Astrocyte of the cerebellum (primary cell): ENCODE measurements at regions not wholly inside any gene's neighbourhood (a gene's known extent, or its start where the extent isn't known, plus 50 kb on each side); places are given as distances from the start of the nearest gene placed in this dataset.
"Not testable (repeated sequence)": the region's sequence is repeated elsewhere in the genome, so short reads cannot be mapped to it uniquely, and the experiment has no call there.

Source experiments
- DNase-seq: peaks from one replicate; pipeline ENCODE4 v3.0.0-alpha.2; 2011; ENCODE audit warnings: low read depth
- H3K4me3 ChIP-seq: 2 replicates; pipeline ENCODE4 v1.5.1; 2011; ENCODE audit warnings: mild to moderate bottlenecking, low read depth, low read length, moderate library complexity
- in situ Hi-C: cut with HindIII; loops from 2 replicates; pipeline ENCODE4 v1.10.0; 2017; ENCODE audit warnings: low sequenced_read_pairs
- TF ChIP-seq, protein P1 (sequence below): IDR thresholded peaks from 2 replicates; pipeline ENCODE4 v1.5.1; 2012; ENCODE audit warnings: low read length, low read depth, moderate library complexity, mild to moderate bottlenecking; ENCODE audit errors: missing control alignments

GRCh38 chr15:95078003-95078402, 846.6 kb downstream of the MCTP2 start:
- TF ChIP-seq, protein P1, sequence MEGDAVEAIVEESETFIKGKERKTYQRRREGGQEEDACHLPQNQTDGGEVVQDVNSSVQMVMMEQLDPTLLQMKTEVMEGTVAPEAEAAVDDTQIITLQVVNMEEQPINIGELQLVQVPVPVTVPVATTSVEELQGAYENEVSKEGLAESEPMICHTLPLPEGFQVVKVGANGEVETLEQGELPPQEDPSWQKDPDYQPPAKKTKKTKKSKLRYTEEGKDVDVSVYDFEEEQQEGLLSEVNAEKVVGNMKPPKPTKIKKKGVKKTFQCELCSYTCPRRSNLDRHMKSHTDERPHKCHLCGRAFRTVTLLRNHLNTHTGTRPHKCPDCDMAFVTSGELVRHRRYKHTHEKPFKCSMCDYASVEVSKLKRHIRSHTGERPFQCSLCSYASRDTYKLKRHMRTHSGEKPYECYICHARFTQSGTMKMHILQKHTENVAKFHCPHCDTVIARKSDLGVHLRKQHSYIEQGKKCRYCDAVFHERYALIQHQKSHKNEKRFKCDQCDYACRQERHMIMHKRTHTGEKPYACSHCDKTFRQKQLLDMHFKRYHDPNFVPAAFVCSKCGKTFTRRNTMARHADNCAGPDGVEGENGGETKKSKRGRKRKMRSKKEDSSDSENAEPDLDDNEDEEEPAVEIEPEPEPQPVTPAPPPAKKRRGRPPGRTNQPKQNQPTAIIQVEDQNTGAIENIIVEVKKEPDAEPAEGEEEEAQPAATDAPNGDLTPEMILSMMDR = no peak
- H3K4me3 ChIP-seq = no peak overlapping the region
- in situ Hi-C loops = no loop called here
- DNase-seq = no peak

GRCh38 chr15:95080228-95080627, 848.9 kb downstream of the MCTP2 start:
- in situ Hi-C loops, DNase-seq, H3K4me3 ChIP-seq: not testable (repeated sequence)

- no peak for DNase-seq
- H3K4me3 ChIP-seq = no peak overlapping the region
- TF ChIP-seq, protein P1 = no peak
- in situ Hi-C loops = no loop called here
Measured at GRCh38 chr15:95085056-95085455, 853.7 kb downstream of the MCTP2 start.

DNA sequence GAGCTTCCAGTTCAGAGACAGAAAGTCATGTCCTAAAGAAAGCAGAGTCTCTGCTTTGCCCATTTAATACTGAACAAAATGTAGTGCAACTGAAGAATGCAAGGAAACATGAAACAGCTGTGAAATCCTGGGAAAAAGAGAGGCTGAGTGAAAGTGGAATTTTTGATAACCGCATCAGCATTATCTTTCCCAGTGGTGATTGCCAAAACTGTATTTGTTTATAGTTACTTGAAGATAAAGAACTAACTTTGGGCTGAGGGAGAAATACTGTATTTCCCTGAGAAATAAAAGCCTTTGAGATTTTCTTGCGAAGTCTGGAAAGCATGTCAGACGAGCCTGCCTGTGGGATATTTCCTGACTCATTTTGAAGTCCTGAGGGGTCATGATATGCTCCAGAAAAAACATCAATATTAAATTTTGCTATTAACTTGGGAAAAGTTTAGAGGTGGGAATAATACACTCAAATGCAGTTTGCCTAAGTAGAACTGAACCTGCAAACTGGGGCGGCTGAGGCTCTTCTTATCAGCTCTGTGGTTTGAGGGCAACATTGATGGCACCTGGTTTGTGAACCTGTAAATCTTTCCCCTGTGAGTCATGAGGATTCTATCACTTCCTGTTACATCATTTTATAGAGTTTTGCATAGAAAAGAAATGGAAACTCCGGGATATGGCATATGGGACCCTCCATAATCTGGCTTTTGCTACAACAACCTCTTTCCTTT, 855.3 kb downstream of the MCTP2 start:
- TF ChIP-seq, protein P1 = no peak
- peak; percentile 34 for DNase-seq
- H3K4me3 ChIP-seq = no peak overlapping the region
- in situ Hi-C loops = no loop called here

DNA sequence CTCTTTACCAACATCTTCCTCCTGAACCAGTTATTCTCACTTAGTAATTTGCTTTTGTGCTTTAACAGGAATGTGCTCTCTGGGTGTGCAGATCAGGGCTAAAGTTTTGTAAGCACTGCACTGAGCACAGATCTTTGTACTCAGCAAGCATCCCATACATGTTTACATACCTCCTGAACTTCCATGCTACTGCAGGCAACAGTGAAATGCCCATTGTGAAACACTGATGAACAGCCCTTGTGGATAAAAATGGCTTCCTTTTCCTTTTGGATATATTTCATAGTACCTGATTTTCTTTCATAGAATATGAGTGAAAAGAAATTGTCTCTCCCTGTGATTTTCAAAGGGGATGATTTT, 855.9 kb downstream of the MCTP2 start:
- no peak overlapping the region for H3K4me3 ChIP-seq
- in situ Hi-C loops = no loop called here
- DNase-seq = no peak
- TF ChIP-seq, protein P1 = no peak

DNA sequence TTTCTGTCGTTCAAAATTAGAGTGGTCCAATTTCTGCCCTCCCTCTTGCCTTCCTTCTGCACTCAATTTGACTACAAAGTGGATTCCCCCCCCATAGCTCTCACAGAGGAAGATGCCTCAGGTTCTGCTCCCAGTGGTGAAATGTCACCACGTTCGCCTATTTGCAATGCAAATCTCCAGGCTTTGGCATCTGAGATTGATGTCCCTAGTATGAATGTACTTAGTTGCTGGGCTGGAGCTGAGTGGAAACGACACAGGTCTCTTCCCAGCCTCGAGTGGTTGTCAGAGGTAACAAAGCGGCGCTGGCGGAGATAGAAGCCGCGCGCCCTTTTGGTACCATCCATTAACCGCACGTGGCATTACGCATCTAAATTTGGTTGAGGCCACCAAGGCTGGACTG, 860.1 kb downstream of the MCTP2 start:
- TF ChIP-seq, protein P1 = no peak
- H3K4me3 ChIP-seq = no peak overlapping the region
- in situ Hi-C loops = no loop called here
- DNase-seq = no peak

DNA sequence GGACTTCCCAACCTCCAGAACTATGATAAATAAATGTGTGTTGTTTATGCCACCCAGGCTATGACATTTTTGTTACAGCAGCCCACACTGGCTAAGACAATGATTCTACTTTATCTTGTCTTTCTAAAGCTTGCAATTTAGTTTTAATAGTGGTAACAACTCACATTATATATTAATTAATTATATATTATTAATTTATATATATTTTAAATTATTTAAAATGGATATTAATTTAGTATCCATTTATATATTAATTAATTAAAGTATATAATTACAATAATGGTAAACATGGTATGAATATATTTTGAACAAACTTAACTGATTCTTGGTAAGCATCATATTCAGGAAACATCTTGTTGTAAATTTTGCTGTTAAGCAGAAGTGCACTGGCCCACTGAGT, 863.9 kb downstream of the MCTP2 start:
- in situ Hi-C loops = no loop called here
- no peak for DNase-seq
- no peak overlapping the region for H3K4me3 ChIP-seq
- TF ChIP-seq, protein P1 = no peak
